Endothelial cell of umbilical vein (primary cell): ENCODE measurements at regions not wholly inside any gene's neighbourhood (a gene's known extent, or its start where the extent isn't known, plus 50 kb on each side); places are given as distances from the start of the nearest gene placed in this dataset.

Experiments used
- BruUV-seq: library from RNA; stranded (reverse); fragments of 400-500 nt; replicated peaks from 2 replicates; lab custom pipeline; 2021; lab: Mats Ljungman, UMichigan
- CTCF ChIA-PET: fragments of 300-600, 350-600 bp; sonication (Branson Sonifier 250); formaldehyde crosslinking; loops from one replicate; lab custom pipeline; 2021; ENCODE audit warnings: antibody characterized with exemption, inconsistent platforms; lab: Charles Lee
- POLR2A ChIA-PET: fragments of 300-600, 350-600 bp; sonication (Branson Sonifier 250); formaldehyde crosslinking; loops from one replicate; lab custom pipeline; 2021; ENCODE audit warnings: antibody characterized with exemption, inconsistent platforms; lab: Charles Lee
- DNase-seq: peaks from one replicate; pipeline ENCODE4 v3.0.0-alpha.2; 2011; ENCODE audit warnings: low read depth, low spot score
- FAIRE-seq: peaks from 2 replicates; lab custom pipeline; 2011; peaks lifted over from hg19 to GRCh38; lab: Jason Lieb, UNC
- H2AFZ ChIP-seq: 2 replicates; pipeline ENCODE4 v1.6.0; 2012; ENCODE audit warnings: low read depth, low read length, control low read depth, inconsistent platforms
- H3K27ac ChIP-seq: 2 replicates; pipeline ENCODE4 v1.5.1; 2011; ENCODE audit warnings: low read depth, mild to moderate bottlenecking, control low read depth, low read length, moderate library complexity; ENCODE audit not compliant: insufficient read depth
- H3K27me3 ChIP-seq, 2 experiments: 2 replicates each; pipeline versions ENCODE4 v1.6.0 to v1.6.1; 2011; ENCODE audit warnings: low read length in 2 of 2, mixed read lengths in 1 of 2; ENCODE audit not compliant: control insufficient read depth in 2 of 2, insufficient read depth in 2 of 2
- H3K36me3 ChIP-seq, 2 experiments: 2 replicates in 1 of 2; 3 replicates in 1 of 2; pipeline ENCODE4 v1.5.1; 2011; ENCODE audit warnings: low read length in 2 of 2, mild to moderate bottlenecking in 1 of 2, moderate library complexity in 1 of 2; ENCODE audit not compliant: control insufficient read depth in 2 of 2, insufficient read depth in 2 of 2; ENCODE audit errors: extremely low read depth in 1 of 2
- H3K4me1 ChIP-seq: 3 replicates; pipeline ENCODE4 v1.5.1; 2011; ENCODE audit warnings: mild to moderate bottlenecking, low read length; ENCODE audit not compliant: control insufficient read depth, insufficient read depth; ENCODE audit errors: extremely low read depth
- H3K4me2 ChIP-seq: 2 replicates; pipeline ENCODE4 v1.6.1; 2011; ENCODE audit warnings: low read length, control low read depth, mixed read lengths; ENCODE audit not compliant: insufficient read depth
- H3K4me3 ChIP-seq, 3 experiments: fragments of 200-600 bp in 1 of 3; sonication (generic), shearing (Covaris generic) in 1 of 3; replicated peaks in 1 of 3; 2 replicates each; pipeline ENCODE4 v1.5.1; 2011 to 2016; ENCODE audit warnings: control low read depth in 3 of 3, low read length in 3 of 3, mild to moderate bottlenecking in 2 of 3, inconsistent platforms in 1 of 3, low read depth in 1 of 3, moderate library complexity in 1 of 3; ENCODE audit not compliant: insufficient read depth in 1 of 3
- H3K79me2 ChIP-seq: 2 replicates; pipeline ENCODE4 v1.6.0; 2012; ENCODE audit warnings: low read length, inconsistent platforms; ENCODE audit not compliant: control insufficient read depth, insufficient read depth
- H3K9ac ChIP-seq: replicated peaks from 2 replicates; pipeline ENCODE3; 2011; ENCODE audit warnings: low read length, control low read depth; ENCODE audit not compliant: insufficient read depth; ENCODE audit errors: extremely low read depth
- H3K9me1 ChIP-seq: replicated peaks from 3 replicates; pipeline ENCODE4 v1.6.0; 2011; ENCODE audit warnings: mild to moderate bottlenecking, low read length; ENCODE audit not compliant: control insufficient read depth, insufficient read depth; ENCODE audit errors: extremely low read depth
- H3K9me3 ChIP-seq: replicated peaks from 2 replicates; pipeline ENCODE4 v1.5.1; 2012; ENCODE audit warnings: low read length, inconsistent platforms; ENCODE audit not compliant: control insufficient read depth, insufficient read depth
- H4K20me1 ChIP-seq: replicated peaks from 2 replicates; pipeline ENCODE3; 2011; ENCODE audit warnings: mild to moderate bottlenecking, low read length; ENCODE audit not compliant: control insufficient read depth, insufficient read depth; ENCODE audit errors: extremely low read depth
- EZH2 ChIP-seq: IDR thresholded peaks from 2 replicates; pipeline ENCODE4 v1.6.1; 2012; ENCODE audit warnings: borderline replicate concordance, low read depth, mild to moderate bottlenecking, moderate library complexity, low read length, inconsistent platforms; ENCODE audit not compliant: severe bottlenecking
- FOS ChIP-seq: IDR thresholded peaks from 2 replicates; pipeline ENCODE4 v1.6.1; 2011; ENCODE audit warnings: mild to moderate bottlenecking, low read length, moderate library complexity, borderline replicate concordance; ENCODE audit not compliant: insufficient read depth
- JUN ChIP-seq: IDR thresholded peaks from 2 replicates; pipeline ENCODE4 v1.6.1; 2011; ENCODE audit warnings: borderline replicate concordance, low read depth; ENCODE audit not compliant: insufficient read length, insufficient read depth
- POLR2A ChIP-seq: IDR thresholded peaks from 2 replicates; pipeline ENCODE4 v1.6.1; 2012; ENCODE audit warnings: low read depth, mild to moderate bottlenecking, control low read depth, low read length
- POLR2AphosphoS5 ChIP-seq: IDR thresholded peaks from 2 replicates; pipeline ENCODE4 v1.6.1; 2012; ENCODE audit warnings: low read depth, mild to moderate bottlenecking, control low read depth, low read length, moderate library complexity; ENCODE audit not compliant: insufficient read depth
- dilution Hi-C: fragments of 300-500 bp; cut with MboI; formaldehyde crosslinking; loops from one replicate; pipeline ENCODE4 v1.15.0; 2019; ENCODE audit warnings: low sequenced_read_pairs; ENCODE audit not compliant: extremely low pct_ligation_motif_present
- intact Hi-C: fragments of 100-400 bp; cut with micrococcal nuclease; formaldehyde crosslinking; loops from one replicate; pipeline ENCODE4 v1.10.0; 2022
- TF ChIP-seq, protein P1 (sequence below): IDR thresholded peaks from 2 replicates; pipeline ENCODE4 v1.6.1; 2011; ENCODE audit not compliant: insufficient read depth, insufficient read length
- TF ChIP-seq, protein P2 (sequence below), 2 donors: IDR thresholded peaks; 1 replicate in 1 of 2; 2 replicates in 1 of 2; pipeline ENCODE4 v1.5.1; 2011; ENCODE audit warnings: low read length in 2 of 2, mild to moderate bottlenecking in 2 of 2, moderate library complexity in 2 of 2, control low read depth in 1 of 2, inconsistent platforms in 1 of 2, low read depth in 1 of 2; ENCODE audit not compliant: insufficient read depth in 1 of 2; ENCODE audit errors: extremely low read depth in 1 of 2

DNA sequence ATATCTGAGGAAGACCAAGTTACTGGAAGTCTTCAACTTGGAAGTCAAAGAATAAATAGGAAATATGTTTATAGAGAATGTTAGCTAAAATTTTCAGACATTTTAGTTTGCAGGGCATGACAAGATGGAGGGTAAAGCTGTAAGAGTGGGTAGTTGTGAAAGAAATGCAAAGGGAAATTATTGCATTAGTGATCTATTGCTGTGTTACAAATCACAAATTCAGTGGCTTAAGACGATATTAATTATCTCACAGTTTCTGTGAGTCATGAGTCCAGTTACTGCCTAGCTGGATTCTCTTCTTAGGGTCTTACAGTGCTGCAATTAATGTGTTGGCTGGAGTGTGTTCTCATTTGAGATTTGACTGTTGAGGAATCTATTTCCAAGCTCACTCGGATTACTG lies 62.9 kb upstream of the CAMK2D start:
- no peaks in the 10 kb centered on the region for H3K79me2 ChIP-seq
- H3K9me1 ChIP-seq, result no peaks in the 10 kb centered on the region
- TF ChIP-seq EZH2 (no peak), JUN (no peak), POLR2A (no peak), FOS (no peak), POLR2AphosphoS5 (no peak)
- TF ChIP-seq, protein P1, sequence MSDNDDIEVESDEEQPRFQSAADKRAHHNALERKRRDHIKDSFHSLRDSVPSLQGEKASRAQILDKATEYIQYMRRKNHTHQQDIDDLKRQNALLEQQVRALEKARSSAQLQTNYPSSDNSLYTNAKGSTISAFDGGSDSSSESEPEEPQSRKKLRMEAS, result no peak
- TF ChIP-seq, protein P2, sequence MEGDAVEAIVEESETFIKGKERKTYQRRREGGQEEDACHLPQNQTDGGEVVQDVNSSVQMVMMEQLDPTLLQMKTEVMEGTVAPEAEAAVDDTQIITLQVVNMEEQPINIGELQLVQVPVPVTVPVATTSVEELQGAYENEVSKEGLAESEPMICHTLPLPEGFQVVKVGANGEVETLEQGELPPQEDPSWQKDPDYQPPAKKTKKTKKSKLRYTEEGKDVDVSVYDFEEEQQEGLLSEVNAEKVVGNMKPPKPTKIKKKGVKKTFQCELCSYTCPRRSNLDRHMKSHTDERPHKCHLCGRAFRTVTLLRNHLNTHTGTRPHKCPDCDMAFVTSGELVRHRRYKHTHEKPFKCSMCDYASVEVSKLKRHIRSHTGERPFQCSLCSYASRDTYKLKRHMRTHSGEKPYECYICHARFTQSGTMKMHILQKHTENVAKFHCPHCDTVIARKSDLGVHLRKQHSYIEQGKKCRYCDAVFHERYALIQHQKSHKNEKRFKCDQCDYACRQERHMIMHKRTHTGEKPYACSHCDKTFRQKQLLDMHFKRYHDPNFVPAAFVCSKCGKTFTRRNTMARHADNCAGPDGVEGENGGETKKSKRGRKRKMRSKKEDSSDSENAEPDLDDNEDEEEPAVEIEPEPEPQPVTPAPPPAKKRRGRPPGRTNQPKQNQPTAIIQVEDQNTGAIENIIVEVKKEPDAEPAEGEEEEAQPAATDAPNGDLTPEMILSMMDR (IDR thresholded peaks at IDR 0.05; ENCODE audit: extremely low read depth in 1 of 2, insufficient read depth in 1 of 2, low read depth in 1 of 2, low read length in 2 of 2), result no peak
- BruUV-seq, result no TSS peak
- dilution Hi-C loops (no loop called here), intact Hi-C loops (no loop called here)
- ChIA-PET POLR2A (no interaction called here), CTCF (interaction anchor here (2.6 kb wide), 1 partner anchor 12 kb away, joined by 13 read pairs; no protein-coding TSS in a partner anchor)
- no peak overlapping the region for H2AFZ ChIP-seq
- H3K27me3 ChIP-seq, result no peaks in the 10 kb centered on the region
- H3K27ac ChIP-seq, result no peak overlapping the region
- no peaks in the 10 kb centered on the region for H3K9me3 ChIP-seq
- H3K36me3 ChIP-seq, result no peaks in the 10 kb centered on the region
- no peaks in the 10 kb centered on the region for H3K4me1 ChIP-seq
- DNase-seq (no peak), FAIRE-seq (no peak)
- no peak overlapping the region for H3K4me3 ChIP-seq
- H3K9ac ChIP-seq, result no peak overlapping the region
- no peaks in the 10 kb centered on the region for H4K20me1 ChIP-seq
- no peak overlapping the region for H3K4me2 ChIP-seq
